Esophagus muscularis mucosa (tissue), 3 donors: ENCODE measurements at regions not wholly inside any gene's neighbourhood (a gene's known extent, or its start where the extent isn't known, plus 50 kb on each side); places are given as distances from the start of the nearest gene placed in this dataset.

Experiments
- CTCF ChIP-seq, 3 experiments: fragments of 200-600 bp in 2 of 3; fragments of 450-650 bp in 1 of 3; sonication (generic) in 2 of 3; IDR thresholded peaks; one replicate each; pipeline ENCODE4 v1.5.1; 2017 to 2019; ENCODE audit warnings: antibody characterized with exemption in 3 of 3, mild to moderate bottlenecking in 2 of 3, moderate library complexity in 1 of 3
- POLR2A ChIP-seq: fragments of 450-650 bp; IDR thresholded peaks from one replicate; pipeline ENCODE4 v1.6.1; 2017; ENCODE audit warnings: antibody characterized with exemption, moderate library complexity, mild to moderate bottlenecking, low read depth

- TF ChIP-seq CTCF (IDR thresholded peaks at IDR 0.05): no peak
- no peak for TF ChIP-seq POLR2A
Measured at GRCh38 chr2:40814616-40815015, 362.7 kb upstream of the SLC8A1 start.
